ENCODE measurements at regions not wholly inside any gene's neighbourhood (a gene's known extent, or its start where the extent isn't known, plus 50 kb on each side); places are given as distances from the start of the nearest gene placed in this dataset.
A peak's percentile ranks its signal among the peaks of the same experiment; 100 is the strongest.

GRCh38 chr21:18488252-18488651 is 84.7 kb upstream of the TMPRSS15 start:
- no peak for TF ChIP-seq CTCF (conservative IDR thresholded peaks at IDR 0.05; ENCODE audit: low read depth, low read length)
- H3K4me3 ChIP-seq (ENCODE audit: low read depth, low read length), result no peak overlapping the region
- no peak for DNase-seq (ENCODE audit: low read depth)

- no peak overlapping the region for H3K4me3 ChIP-seq (ENCODE audit: low read depth, low read length)
- no peak for TF ChIP-seq CTCF (conservative IDR thresholded peaks at IDR 0.05; ENCODE audit: low read depth, low read length)
- peak; percentile 27 for DNase-seq (ENCODE audit: low read depth)
Observed at GRCh38 chr21:18493422-18493821, 89.8 kb upstream of the TMPRSS15 start.

- DNase-seq (ENCODE audit: low read depth), result no peak
- no peak for TF ChIP-seq CTCF (conservative IDR thresholded peaks at IDR 0.05; ENCODE audit: low read depth, low read length)
Observed at GRCh38 chr21:18495523-18495922, 91.9 kb upstream of the TMPRSS15 start.

GRCh38 chr21:18498431-18498830 is 94.8 kb upstream of the TMPRSS15 start:
- no peak for DNase-seq (ENCODE audit: low read depth)
- no peak for TF ChIP-seq CTCF (conservative IDR thresholded peaks at IDR 0.05; ENCODE audit: low read depth, low read length)
- H3K4me3 ChIP-seq (ENCODE audit: low read depth, low read length), result no peak overlapping the region

More at GRCh38 chr21:18495523-18495922, 91.9 kb upstream of the TMPRSS15 start:
- H3K4me3 ChIP-seq (ENCODE audit: low read depth, low read length), result no peak overlapping the region

- H3K4me3 ChIP-seq (ENCODE audit: low read depth, low read length), result no peak overlapping the region
- peak; percentile 74 for TF ChIP-seq CTCF (conservative IDR thresholded peaks at IDR 0.05; ENCODE audit: low read depth, low read length)
- peak; percentile 73 for DNase-seq (ENCODE audit: low read depth)
Observed at GRCh38 chr21:18499761-18500376, 96.3 kb upstream of the TMPRSS15 start.

- no peak for TF ChIP-seq CTCF (conservative IDR thresholded peaks at IDR 0.05; ENCODE audit: low read depth, low read length)
- no peak overlapping the region for H3K4me3 ChIP-seq (ENCODE audit: low read depth, low read length)
- DNase-seq (ENCODE audit: low read depth), result no peak
Observed at GRCh38 chr21:18518054-18518481, 114.5 kb upstream of the TMPRSS15 start.

GRCh38 chr21:18521204-18521603 is 117.6 kb upstream of the TMPRSS15 start:
- DNase-seq (ENCODE audit: low read depth), result no peak
- H3K4me3 ChIP-seq (ENCODE audit: low read depth, low read length), result no peak overlapping the region
- no peak for TF ChIP-seq CTCF (conservative IDR thresholded peaks at IDR 0.05; ENCODE audit: low read depth, low read length)
